Kidney (tissue), 13 donors: ENCODE measurements at regions not wholly inside any gene's neighbourhood (a gene's known extent, or its start where the extent isn't known, plus 50 kb on each side); places are given as distances from the start of the nearest gene placed in this dataset.

Experiments
- DNase-seq, 5 donors: peaks; one replicate each; pipeline ENCODE4 v3.0.0-alpha.2; 2013 to 2020
- FAIRE-seq: peaks from 2 replicates; lab custom pipeline; 2012; peaks lifted over from hg19 to GRCh38; lab: Jason Lieb, UNC
- H3K27ac ChIP-seq, 2 donors: one replicate each; pipeline ENCODE4 v1.7.0; 2013; ENCODE audit warnings: low read depth in 2 of 2, low read length in 2 of 2, inconsistent platforms in 1 of 2
- H3K27me3 ChIP-seq: one replicate; pipeline ENCODE4 v1.7.1; 2013; ENCODE audit warnings: low read length, inconsistent platforms; ENCODE audit not compliant: control insufficient read depth, insufficient read depth
- H3K36me3 ChIP-seq, 3 donors: one replicate each; pipeline versions ENCODE4 v1.7.0 to v1.7.1; 2013; ENCODE audit warnings: low read length in 3 of 3, control low read depth in 1 of 3, inconsistent platforms in 1 of 3; ENCODE audit not compliant: insufficient read depth in 3 of 3, control insufficient read depth in 2 of 3
- H3K4me1 ChIP-seq, 3 donors: one replicate each; pipeline versions ENCODE4 v1.7.0 to v1.7.1; 2013; ENCODE audit warnings: low read length in 3 of 3, inconsistent platforms in 1 of 3, low read depth in 1 of 3; ENCODE audit not compliant: control insufficient read depth in 2 of 3, insufficient read depth in 2 of 3
- H3K4me3 ChIP-seq, 3 donors: one replicate each; pipeline versions ENCODE4 v1.7.0 to v1.8.1; 2013; ENCODE audit warnings: low read length in 3 of 3, control low read depth in 1 of 3, inconsistent platforms in 1 of 3
- H3K9ac ChIP-seq, 3 donors: one replicate each; pipeline versions ENCODE4 v1.7.0 to v1.7.1; 2013; ENCODE audit warnings: low read length in 3 of 3, control low read depth in 1 of 3, inconsistent platforms in 1 of 3
- H3K9me3 ChIP-seq, 3 donors: one replicate each; pipeline versions ENCODE4 v1.7.0 to v1.7.1; 2013; ENCODE audit warnings: low read length in 3 of 3, control low read depth in 1 of 3, inconsistent platforms in 1 of 3; ENCODE audit not compliant: control insufficient read depth in 2 of 3, insufficient read depth in 1 of 3
- intact Hi-C: fragments of 100-400 bp; cut with DNase I; formaldehyde crosslinking; loops from one replicate; pipeline ENCODE4 v1.11.1; 2022
- TF ChIP-seq, protein P1 (sequence below): IDR thresholded peaks from 3 replicates; pipeline ENCODE4 v1.5.1; 2012; ENCODE audit warnings: mild to moderate bottlenecking, moderate library complexity, borderline replicate concordance; ENCODE audit not compliant: insufficient read depth; ENCODE audit errors: extremely low read depth
- donor health status: control.
- donor health status: control.
- donor health status: control.
- donor health status: control.
- donor health status: control.
- donor health status: DM: yes; HTN: yes; CAD: no.
- donor health status: Normal renal cell carcinoma (clear cell type).

DNA sequence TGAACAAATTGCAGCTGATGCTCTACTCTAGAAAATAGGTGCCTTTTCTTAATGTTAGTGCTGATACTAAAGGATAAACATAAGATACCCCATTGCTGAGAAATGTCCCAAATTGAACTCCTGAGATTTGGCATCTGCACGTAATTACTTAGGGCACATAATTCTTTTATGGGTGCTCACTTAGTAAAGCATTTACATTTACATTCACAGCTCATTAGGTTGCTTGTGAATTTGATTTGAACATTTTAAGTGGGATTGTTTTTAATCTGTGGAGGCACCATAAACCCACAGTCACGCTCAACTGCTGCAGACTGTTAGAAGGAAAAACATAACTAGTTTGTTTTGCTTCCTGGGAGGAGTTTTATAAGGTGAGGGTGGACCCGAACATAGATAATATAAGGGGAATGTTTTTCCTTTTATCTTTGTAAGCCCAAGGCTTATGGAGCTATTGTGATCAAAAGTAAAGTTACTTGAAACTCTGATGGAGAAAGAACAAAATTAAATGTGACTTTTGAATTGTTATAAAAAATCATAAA, 560.8 kb downstream of the REEP3 start:
- intact Hi-C loops, result no loop called here
- Histone ChIP-seq H3K27me3 (no peaks in the 10 kb centered on the region), H3K4me3 (no peak overlapping the region), H3K9ac (no peak overlapping the region), H3K4me1 (no peaks in the 10 kb centered on the region), H3K27ac (no peak overlapping the region), H3K9me3 (no peaks in the 10 kb centered on the region), H3K36me3 (no peaks in the 10 kb centered on the region)
- FAIRE-seq, result no peak
- TF ChIP-seq, protein P1, sequence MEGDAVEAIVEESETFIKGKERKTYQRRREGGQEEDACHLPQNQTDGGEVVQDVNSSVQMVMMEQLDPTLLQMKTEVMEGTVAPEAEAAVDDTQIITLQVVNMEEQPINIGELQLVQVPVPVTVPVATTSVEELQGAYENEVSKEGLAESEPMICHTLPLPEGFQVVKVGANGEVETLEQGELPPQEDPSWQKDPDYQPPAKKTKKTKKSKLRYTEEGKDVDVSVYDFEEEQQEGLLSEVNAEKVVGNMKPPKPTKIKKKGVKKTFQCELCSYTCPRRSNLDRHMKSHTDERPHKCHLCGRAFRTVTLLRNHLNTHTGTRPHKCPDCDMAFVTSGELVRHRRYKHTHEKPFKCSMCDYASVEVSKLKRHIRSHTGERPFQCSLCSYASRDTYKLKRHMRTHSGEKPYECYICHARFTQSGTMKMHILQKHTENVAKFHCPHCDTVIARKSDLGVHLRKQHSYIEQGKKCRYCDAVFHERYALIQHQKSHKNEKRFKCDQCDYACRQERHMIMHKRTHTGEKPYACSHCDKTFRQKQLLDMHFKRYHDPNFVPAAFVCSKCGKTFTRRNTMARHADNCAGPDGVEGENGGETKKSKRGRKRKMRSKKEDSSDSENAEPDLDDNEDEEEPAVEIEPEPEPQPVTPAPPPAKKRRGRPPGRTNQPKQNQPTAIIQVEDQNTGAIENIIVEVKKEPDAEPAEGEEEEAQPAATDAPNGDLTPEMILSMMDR, result no peak
- DNase-seq, result no peak

DNA sequence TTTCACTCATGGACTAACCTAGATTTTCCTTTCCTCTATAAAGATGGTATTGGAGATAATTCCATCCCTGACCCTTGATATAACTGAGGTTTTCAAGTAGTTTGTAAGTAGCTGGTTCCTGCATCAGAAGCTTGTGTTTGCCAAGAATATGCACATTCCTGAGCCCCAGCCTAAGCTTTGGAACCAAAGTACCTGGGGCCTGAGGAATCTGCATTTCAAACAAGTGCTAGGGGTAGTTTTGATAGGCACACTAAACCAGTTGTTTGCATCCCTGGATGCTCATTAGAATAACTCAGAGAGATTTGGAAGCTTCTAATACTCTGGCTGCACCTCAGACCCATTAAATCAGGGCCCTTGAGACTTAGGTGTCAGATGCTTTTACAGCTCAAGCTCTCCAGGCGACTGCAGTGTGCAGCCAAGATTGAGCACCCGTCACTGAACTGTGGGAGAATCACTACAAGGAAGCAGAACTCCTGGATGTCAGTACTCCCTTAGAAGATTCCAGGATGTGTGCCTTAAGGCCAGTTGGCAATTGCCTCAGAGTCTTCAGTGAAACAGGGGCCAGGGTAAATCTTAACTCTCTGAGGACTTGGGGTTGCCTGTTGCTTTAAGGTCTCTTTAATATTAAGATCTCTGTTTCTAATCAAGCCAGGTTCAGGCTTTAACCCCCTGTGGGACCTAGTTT, 565.0 kb downstream of the REEP3 start:
- TF ChIP-seq, protein P1, result no peak
- intact Hi-C loops, result no loop called here
- Histone ChIP-seq H3K9ac (no peak overlapping the region), H3K27me3 (no peaks in the 10 kb centered on the region), H3K4me1 (no peaks in the 10 kb centered on the region), H3K36me3 (no peaks in the 10 kb centered on the region), H3K4me3 (no peak overlapping the region), H3K9me3 (no peaks in the 10 kb centered on the region), H3K27ac (no peak overlapping the region)
- FAIRE-seq (no peak), DNase-seq (peak in 3 of 5 donors; percentile 14 to 32 (median 29))

DNA sequence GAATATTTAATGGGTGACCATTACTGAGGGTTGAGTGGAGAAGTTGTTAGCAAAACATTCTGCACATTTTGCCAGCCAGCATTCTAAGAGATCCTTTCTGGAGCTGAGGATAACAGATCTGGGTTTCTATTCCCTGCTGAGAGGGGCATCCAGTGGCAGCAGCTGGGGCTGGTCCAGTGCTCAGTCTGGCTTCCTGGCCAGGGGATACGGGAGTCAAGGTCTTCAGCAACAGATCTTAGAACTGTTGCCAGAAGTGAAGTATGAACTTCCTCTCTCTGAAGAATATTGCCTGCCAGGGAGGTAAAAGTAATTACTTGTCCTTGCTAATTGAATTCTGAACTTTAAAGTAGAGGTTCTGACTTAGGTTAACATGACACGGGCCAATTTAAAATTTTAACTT, 568.4 kb downstream of the REEP3 start:
- H3K27ac ChIP-seq, result no peak overlapping the region
- no peaks in the 10 kb centered on the region for H3K27me3 ChIP-seq
- DNase-seq (no peak), FAIRE-seq (no peak)
- H3K4me3 ChIP-seq, result no peak overlapping the region
- H3K4me1 ChIP-seq, result no peaks in the 10 kb centered on the region
- H3K9ac ChIP-seq, result no peak overlapping the region
- no peaks in the 10 kb centered on the region for H3K9me3 ChIP-seq
- intact Hi-C loops, result no loop called here
- H3K36me3 ChIP-seq, result no peaks in the 10 kb centered on the region
- TF ChIP-seq, protein P1, result no peak
